Colonic mucosa (tissue), 4 donors: ENCODE measurements at regions not wholly inside any gene's neighbourhood (a gene's known extent, or its start where the extent isn't known, plus 50 kb on each side); places are given as distances from the start of the nearest gene placed in this dataset.

Experiments
- DNase-seq: peaks from one replicate; pipeline ENCODE4 v3.0.0-alpha.2; 2020
- H3K27ac ChIP-seq: fragments of 200-600 bp; one replicate; pipeline ENCODE4 v1.8.0; 2021
- H3K27me3 ChIP-seq: fragments of 200-600 bp; one replicate; pipeline ENCODE4 v1.8.0; 2021
- H3K36me3 ChIP-seq: fragments of 200-600 bp; one replicate; pipeline ENCODE4 v1.8.0; 2021
- H3K4me1 ChIP-seq: fragments of 200-600 bp; one replicate; pipeline ENCODE4 v1.8.0; 2021; ENCODE audit warnings: mild to moderate bottlenecking
- H3K4me3 ChIP-seq: fragments of 200-600 bp; one replicate; pipeline ENCODE4 v1.8.0; 2021
- H3K9ac ChIP-seq, 2 donors: one replicate each; pipeline ENCODE4 v1.7.0; 2013; ENCODE audit warnings: control low read depth in 2 of 2, low read depth in 2 of 2, low read length in 2 of 2
- H3K9me3 ChIP-seq: fragments of 200-600 bp; one replicate; pipeline ENCODE4 v1.8.0; 2021
- CTCF ChIP-seq: fragments of 200-600 bp; IDR thresholded peaks from one replicate; pipeline ENCODE4 v1.8.0; 2022; ENCODE audit warnings: antibody characterized with exemption, mild to moderate bottlenecking
- intact Hi-C: fragments of 100-400 bp; cut with DNase I; formaldehyde crosslinking; loops from one replicate; pipeline ENCODE4 v1.14.1; 2022
- donor health status: healthy.
- donor health status: DM: no; HTN: no; CAD: no.
- donor health status: DM: no; HTN: no; CAD: no.

GRCh38 chr12:40431169-40431568 lies 206.4 kb downstream of the LRRK2 start:
- no peak for TF ChIP-seq CTCF
- Histone ChIP-seq H3K4me1 (no peaks in the 10 kb centered on the region), H3K36me3 (no peaks in the 10 kb centered on the region), H3K4me3 (no peak overlapping the region), H3K27ac (no peak overlapping the region), H3K9ac (no peak overlapping the region), H3K9me3 (no peaks in the 10 kb centered on the region), H3K27me3 (no peaks in the 10 kb centered on the region)
- intact Hi-C loops, result no loop called here
- DNase-seq, result no peak

DNA sequence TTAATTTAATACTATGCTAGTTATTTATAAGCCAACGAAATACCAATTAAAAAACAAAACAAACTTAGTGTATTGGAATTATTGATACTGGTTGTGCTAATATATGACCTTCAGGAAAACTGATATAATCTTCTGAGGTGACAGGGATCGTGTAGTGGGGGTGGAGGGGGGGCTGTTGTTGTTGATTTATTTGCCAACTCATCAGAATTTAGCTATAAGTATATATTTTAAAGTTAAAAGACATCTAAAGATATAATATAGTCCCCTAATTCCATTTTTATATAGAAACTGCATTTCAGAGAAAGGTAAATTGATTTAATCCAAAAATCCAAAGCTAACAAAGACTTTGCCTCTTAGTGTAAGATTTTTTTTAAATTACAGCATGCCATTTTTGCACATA lies 210.5 kb downstream of the LRRK2 start:
- DNase-seq, result no peak
- Histone ChIP-seq H3K36me3 (no peaks in the 10 kb centered on the region), H3K4me3 (no peak overlapping the region), H3K4me1 (no peaks in the 10 kb centered on the region), H3K9ac (no peak overlapping the region), H3K27me3 (no peaks in the 10 kb centered on the region), H3K9me3 (no peaks in the 10 kb centered on the region), H3K27ac (no peak overlapping the region)
- TF ChIP-seq CTCF, result no peak
- intact Hi-C loops, result no loop called here

DNA sequence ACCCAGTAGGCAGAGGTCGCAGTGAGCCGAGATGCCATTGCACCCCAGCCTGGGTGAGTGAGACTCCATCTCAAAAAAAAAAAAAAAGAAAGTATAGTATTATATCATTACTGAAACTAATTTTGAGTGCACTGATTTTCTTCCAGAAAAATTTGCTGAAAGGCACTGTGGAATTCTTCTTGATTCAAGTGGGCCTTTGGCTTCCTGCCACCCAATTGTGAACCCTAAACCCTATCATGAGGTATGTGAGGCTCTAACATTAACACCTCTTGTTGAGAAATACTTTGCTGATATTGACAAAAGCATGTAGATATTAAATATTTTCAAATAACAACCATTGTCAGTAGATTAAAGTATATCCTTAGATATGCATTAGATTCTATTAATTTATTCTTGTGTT lies 211.2 kb downstream of the LRRK2 start:
- Histone ChIP-seq H3K4me1 (no peaks in the 10 kb centered on the region), H3K27me3 (no peaks in the 10 kb centered on the region), H3K9ac (no peak overlapping the region), H3K4me3 (no peak overlapping the region), H3K9me3 (no peaks in the 10 kb centered on the region), H3K27ac (no peak overlapping the region), H3K36me3 (no peaks in the 10 kb centered on the region)
- intact Hi-C loops, result no loop called here
- TF ChIP-seq CTCF, result no peak
- DNase-seq, result no peak

DNA sequence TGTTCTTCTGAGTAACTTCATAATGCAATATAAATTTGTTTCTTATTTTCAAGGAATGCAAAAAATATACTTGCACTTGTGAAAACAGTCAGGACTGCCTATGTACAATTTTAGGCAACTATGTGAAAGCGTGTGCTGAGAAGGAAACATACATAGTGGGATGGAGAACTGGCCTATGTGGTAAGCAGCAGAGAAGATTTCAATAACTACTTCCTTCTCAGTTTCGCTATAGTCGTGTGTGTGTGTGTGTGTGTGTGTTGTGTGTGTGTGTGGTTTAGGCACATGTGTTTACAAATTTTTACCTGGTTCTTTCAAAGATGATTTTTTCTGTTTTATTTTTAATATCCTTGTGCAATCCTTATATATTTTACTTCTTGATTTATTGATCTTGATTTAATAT lies 211.8 kb downstream of the LRRK2 start:
- H3K4me3 ChIP-seq, result no peak overlapping the region
- no peaks in the 10 kb centered on the region for H3K27me3 ChIP-seq
- no peak overlapping the region for H3K27ac ChIP-seq
- H3K4me1 ChIP-seq, result no peaks in the 10 kb centered on the region
- H3K9me3 ChIP-seq, result no peaks in the 10 kb centered on the region
- intact Hi-C loops, result no loop called here
- H3K9ac ChIP-seq, result no peak overlapping the region
- TF ChIP-seq CTCF, result no peak
- DNase-seq, result no peak
- no peaks in the 10 kb centered on the region for H3K36me3 ChIP-seq

GRCh38 chr12:40439771-40440492 lies 215.1 kb downstream of the LRRK2 start:
- Histone ChIP-seq H3K9ac (no peak overlapping the region), H3K27ac (no peak overlapping the region), H3K4me1 (no peaks in the 10 kb centered on the region), H3K36me3 (no peaks in the 10 kb centered on the region), H3K27me3 (no peaks in the 10 kb centered on the region), H3K4me3 (no peak overlapping the region), H3K9me3 (no peaks in the 10 kb centered on the region)
- no peak for TF ChIP-seq CTCF
- DNase-seq, result no peak
- intact Hi-C loops, result no loop called here
